ENCODE measurements at regions not wholly inside any gene's neighbourhood (a gene's known extent, or its start where the extent isn't known, plus 50 kb on each side); places are given as distances from the start of the nearest gene placed in this dataset.

DNA sequence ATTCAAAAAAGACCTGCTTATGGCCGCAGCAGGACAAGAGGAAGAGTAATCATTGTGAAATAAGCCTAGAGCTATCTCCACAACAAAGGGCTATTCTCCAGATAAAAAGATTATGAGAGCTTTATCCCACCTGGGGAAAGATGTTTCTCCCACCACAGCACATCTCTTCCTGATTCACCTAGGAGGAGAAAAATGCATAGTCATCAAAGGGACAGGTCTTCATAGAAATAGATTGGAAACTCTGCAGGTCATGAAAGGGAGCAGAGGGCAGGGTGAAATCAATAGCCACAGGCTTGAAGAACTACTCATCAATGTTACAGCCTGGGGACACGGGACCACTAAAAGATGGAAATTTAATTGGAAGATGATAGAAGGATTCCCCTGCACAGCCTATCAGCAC is 453.8 kb upstream of the TMEM132C start:
- TF ChIP-seq, protein P1, sequence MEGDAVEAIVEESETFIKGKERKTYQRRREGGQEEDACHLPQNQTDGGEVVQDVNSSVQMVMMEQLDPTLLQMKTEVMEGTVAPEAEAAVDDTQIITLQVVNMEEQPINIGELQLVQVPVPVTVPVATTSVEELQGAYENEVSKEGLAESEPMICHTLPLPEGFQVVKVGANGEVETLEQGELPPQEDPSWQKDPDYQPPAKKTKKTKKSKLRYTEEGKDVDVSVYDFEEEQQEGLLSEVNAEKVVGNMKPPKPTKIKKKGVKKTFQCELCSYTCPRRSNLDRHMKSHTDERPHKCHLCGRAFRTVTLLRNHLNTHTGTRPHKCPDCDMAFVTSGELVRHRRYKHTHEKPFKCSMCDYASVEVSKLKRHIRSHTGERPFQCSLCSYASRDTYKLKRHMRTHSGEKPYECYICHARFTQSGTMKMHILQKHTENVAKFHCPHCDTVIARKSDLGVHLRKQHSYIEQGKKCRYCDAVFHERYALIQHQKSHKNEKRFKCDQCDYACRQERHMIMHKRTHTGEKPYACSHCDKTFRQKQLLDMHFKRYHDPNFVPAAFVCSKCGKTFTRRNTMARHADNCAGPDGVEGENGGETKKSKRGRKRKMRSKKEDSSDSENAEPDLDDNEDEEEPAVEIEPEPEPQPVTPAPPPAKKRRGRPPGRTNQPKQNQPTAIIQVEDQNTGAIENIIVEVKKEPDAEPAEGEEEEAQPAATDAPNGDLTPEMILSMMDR (IDR thresholded peaks at IDR 0.05; ENCODE audit: insufficient read depth, low read length) = no peak
- no peak for DNase-seq (ENCODE audit: low read depth)

DNA sequence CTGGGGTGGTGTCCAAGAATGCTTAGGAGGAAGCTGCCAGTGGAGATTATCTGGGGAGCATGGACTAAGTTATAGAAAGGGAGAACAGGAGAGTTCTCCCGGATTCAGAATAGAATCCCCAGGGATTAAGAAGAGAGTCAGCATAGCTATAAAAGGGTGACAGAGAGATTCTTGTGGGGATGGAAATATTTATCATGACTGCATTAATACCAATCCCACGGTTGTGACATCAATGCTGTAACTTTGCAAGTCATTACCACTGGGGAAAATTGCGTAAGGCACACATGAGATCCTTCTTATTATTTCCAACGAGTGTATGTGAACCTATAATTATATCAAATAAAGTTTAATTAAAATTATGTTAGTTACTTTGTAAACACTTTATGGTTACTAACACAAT is 447.9 kb upstream of the TMEM132C start:
- H3K4me3 ChIP-seq (ENCODE audit: low read depth, low read length) = no peak overlapping the region
- DNase-seq (ENCODE audit: low read depth) = peak; percentile 22
- TF ChIP-seq, protein P1 (IDR thresholded peaks at IDR 0.05; ENCODE audit: insufficient read depth, low read length) = no peak

More for the DNA sequence above, 453.8 kb upstream of the TMEM132C start:
- no peak overlapping the region for H3K4me3 ChIP-seq (ENCODE audit: low read depth, low read length)

DNA sequence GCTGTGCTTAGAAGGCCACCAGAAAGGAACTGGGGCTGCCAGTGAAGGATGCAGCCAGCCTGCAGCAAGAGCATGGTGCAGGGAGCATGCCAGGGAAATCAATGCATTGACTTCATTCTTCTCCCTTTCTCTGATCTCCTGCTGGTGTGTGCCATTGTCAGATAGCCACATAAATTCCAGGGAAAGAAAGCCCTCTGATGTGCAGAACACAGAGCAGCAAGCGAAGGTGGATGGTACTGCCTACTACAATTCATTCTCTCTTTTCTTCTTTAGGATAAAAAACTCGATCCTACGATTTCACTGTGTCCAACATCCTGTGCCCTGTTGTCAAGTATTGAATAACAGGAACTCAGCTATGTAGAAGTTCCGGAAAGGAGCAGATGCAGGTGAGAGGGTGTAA is 446.7 kb upstream of the TMEM132C start:
- TF ChIP-seq, protein P1 (IDR thresholded peaks at IDR 0.05; ENCODE audit: insufficient read depth, low read length) = no peak
- DNase-seq (ENCODE audit: low read depth) = no peak
- H3K4me3 ChIP-seq (ENCODE audit: low read depth, low read length) = no peak overlapping the region

DNA sequence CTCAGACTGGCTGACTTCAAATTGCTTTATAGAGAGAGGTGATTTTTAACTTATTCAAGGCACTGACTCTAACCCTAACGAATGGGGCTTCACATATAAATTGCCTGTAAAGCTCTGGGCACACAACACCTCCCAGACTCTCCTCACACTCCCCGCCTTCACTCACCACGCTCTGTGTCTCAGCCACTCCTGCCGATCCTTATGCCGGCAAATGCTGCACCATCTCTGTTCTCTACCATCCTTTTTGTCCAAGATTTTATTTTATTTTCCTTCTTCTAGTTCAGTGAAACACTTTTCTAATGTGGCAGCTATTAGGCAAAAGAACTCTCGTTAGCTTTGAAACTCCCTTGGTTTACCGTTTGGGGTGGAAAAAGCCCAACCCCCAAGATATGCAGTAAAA is 446.1 kb upstream of the TMEM132C start:
- TF ChIP-seq, protein P1 (IDR thresholded peaks at IDR 0.05; ENCODE audit: insufficient read depth, low read length) = no peak
- DNase-seq (ENCODE audit: low read depth) = no peak
- H3K4me3 ChIP-seq (ENCODE audit: low read depth, low read length) = no peak overlapping the region

DNA sequence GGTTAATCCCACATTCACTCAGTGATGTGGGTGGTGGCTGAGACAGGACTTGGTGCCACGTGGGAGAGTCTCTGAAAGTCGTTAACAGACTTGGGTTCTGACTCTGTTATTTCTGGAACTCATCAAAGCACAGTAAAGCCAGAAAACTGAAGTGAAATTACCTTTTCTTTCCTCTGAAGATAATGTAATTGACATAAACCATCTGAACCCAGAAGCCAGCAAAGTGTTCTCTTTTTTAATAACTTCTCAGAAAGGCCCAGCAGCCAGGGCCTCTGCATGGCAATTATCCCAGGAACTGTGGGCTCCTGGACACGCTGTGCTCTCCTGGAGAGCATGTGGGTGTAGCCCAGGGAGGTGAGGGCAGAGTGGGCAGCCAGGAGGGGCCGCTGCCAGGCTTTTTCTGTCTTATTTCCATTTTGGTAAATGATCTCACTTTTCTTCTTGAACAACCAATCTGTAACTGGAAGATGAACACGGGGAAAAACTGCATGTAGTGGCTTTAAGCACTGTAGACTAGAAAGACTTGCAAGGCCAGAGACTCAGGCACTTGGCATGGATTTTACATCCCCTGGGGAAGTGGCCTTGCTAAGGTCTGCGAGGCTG is 444.1 kb upstream of the TMEM132C start:
- TF ChIP-seq, protein P1 (IDR thresholded peaks at IDR 0.05; ENCODE audit: insufficient read depth, low read length) = no peak
- peak; percentile 35 for DNase-seq (ENCODE audit: low read depth)
- H3K4me3 ChIP-seq (ENCODE audit: low read depth, low read length) = no peak overlapping the region

DNA sequence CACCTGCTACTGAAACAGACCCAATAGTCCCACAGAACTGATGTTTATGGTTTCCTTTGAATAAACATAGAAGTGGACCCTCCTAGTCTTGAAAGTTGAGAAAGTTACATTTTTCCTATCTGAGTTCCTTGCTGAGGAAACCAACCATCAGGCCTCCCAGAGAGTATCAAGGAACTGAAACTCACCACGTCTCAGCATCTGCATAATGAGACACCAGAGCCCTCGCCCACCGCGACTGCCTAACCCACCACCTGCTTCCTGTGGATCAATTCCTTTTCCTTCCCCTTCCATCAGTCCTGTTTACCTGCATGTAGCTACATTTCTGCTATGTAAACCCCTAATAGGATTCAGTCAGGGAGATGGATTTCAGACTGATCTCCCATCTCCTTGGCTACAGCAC is 443.2 kb upstream of the TMEM132C start:
- no peak for DNase-seq (ENCODE audit: low read depth)
- H3K4me3 ChIP-seq (ENCODE audit: low read depth, low read length) = no peak overlapping the region
- TF ChIP-seq, protein P1 (IDR thresholded peaks at IDR 0.05; ENCODE audit: insufficient read depth, low read length) = no peak

All from fibroblast of the aortic adventitia (primary cell).